ENCODE measurements at regions not wholly inside any gene's neighbourhood (a gene's known extent, or its start where the extent isn't known, plus 50 kb on each side); places are given as distances from the start of the nearest gene placed in this dataset.

DNA sequence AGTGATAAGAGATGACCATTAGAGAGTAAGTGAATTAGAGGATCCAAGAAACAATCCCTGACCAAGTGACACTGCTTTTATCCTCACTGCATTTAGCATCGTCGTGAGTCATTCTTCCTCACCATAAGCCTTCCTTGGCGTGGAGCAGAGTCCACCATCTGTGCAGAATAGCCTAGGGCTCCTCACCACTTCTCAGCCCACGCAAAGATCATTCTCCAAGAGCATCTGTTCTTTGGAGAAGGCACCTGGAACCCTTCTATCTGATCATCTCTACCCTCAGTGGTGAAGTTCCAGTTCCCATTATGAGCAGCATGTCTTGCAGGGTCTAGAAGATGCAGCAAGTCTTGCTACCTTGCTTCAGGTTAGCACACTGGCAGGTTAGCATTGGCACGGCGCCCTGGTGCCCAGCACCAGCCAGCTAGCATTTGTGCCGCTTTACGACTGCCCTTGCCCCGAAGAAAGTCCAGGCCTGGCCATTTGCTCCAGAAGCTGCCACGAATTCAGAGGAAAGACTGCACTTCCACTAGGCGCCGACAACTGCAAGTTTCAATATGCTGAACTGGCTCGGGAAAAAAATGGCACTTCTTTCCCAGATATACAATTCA is 225.8 kb downstream of the TTC32 start:
- DNase-seq = no peak

GRCh38 chr2:19675003-19675629 is 226.7 kb downstream of the TTC32 start:
- DNase-seq = no peak

DNA sequence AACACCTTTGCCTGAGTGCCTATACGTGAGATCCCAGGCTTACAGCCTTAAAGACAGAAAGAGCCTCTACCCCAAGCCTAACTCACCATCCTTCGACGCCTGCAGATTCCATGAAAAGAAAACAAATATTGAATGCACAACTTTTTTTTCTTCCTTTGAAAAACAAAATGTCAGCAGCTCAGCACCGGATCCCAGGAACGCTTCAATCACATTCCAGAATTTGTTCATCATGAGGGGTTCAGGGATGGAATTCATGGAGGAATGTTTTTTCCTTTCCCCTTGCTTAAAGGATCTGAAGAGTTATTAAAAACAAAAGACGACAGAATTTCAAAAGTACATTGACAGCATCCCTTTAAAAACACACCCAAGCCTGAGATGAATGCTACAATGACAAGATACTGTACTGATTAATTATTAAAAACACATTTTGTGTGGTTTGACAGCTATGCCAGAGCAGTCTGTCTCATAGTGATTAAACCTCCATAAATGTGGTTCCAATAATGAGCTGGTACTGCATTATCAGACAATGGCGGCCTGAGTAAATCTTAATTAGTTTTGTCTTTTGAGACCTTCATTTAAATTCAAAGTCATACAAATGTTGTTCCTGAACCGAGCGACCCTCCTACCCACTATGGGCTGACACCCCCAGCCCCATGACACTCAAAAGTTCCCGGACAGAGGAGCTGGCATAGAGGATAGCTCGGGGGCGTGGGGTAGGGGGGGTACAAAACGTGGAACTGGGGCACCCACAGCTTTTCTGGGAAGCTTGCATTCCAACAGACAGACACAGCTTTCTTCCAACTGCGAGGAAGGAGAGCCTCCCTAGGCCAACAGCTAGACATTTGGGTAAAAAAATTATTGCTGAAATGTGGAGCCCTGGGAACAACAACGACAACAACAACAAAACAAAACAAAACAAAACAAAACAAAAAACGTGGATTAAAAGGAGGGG is 227.5 kb downstream of the TTC32 start:
- DNase-seq = no peak

DNA sequence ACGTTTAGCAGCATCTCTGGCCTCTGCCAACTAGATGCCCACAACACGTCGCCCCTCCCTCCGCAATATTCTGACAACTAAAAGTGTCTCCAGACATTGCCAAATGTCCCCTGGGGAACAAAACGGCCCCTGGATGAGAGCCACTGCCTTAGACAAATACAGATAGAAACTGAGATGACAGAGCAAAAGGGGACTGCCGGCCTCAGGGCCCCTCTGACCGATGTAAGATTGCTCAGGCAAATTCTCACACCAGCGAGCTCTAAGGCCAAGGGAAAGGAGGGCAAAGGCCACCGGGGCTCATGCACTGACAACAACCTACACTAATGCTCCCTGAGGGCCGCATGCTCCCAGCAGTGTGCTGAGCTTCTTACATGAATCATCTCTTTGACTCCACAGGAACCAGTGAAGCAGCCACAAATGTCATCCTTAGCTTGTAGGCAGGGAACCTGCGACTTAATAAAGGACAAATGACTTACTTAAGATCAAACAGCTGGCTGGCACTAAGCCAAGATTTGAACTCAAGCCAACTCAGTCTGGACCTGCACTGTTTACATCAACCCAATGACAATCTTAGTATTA is 228.5 kb downstream of the TTC32 start:
- DNase-seq = peak; percentile 12

DNA sequence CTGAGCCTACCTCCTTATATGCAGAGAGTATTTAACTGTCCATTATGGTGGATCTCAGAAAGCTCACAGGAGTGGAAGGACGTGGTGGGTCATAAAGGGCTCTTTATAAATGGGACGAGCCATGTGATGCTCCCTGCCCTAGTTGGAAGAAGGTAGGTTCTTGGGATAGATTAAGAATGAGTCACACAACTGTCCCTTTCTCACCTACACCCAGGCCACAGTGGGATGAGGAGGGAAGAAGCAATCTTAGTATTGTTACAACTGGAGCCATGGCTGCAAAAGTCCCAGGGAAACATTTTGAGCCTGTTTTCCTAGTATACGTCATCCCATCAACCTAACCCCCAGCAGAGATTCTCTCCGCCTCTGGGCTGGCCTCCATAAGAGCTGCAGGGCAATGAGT is 229.9 kb downstream of the TTC32 start:
- DNase-seq = no peak

DNA sequence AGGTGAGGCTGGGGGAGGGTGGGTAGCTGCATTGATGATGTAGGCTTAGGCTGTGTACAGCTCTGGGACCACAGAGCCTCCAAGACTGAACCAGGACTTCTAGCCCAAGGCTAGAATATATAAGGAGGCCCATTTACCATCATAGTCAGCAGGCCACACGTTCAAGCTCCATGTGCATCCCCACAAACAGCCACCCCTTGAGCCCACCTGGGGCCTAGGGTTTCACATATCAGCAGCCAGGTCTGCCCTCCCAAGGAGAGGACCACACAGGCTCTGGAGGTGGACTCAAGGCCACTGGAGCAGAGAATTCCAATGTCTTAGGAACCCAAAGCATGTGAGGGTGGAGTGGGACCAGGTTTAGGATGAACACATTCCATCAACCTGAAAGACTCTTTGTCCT is 230.5 kb downstream of the TTC32 start:
- no peak for DNase-seq

GRCh38 chr2:19670303-19670702 is 231.5 kb downstream of the TTC32 start:
- DNase-seq = no peak

DNA sequence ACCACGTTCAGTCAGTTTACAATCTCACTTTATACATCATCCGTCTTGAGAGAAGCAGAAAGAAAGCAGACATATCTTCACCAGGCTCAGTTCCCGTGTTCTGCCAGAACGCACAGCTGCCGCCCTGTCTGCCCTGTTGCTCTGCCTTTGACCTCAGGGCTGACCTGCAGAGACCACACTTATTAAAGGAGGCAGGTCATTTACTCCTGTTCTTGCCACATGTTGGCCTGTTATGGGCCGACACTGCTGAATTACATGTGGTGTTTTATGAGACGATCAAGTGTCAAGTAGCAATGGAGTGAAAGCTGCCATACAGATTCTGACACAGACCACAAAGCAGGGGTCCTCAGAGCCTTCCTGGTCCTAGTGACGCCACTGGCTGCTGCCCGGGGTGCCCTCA is 232.2 kb downstream of the TTC32 start:
- no peak for DNase-seq

DNA sequence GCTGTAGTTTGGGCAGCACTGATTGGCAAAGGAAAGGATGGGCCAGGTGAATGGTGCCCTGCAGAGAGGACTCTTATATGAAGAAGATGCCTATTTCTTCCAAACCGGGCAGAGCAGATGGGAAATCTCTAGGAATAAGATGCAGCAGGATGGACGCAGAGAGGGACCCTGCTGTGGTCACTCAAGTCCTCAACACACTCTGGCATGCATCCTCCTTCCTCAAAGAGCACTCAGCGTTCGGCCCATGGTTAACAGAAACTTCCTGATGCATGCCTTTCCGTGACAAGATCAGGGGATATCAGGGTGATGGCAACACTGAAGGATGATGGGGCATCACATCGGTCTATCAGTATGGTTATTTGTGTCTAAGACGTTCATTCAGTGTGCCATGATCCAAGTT is 232.7 kb downstream of the TTC32 start:
- DNase-seq = no peak

DNA sequence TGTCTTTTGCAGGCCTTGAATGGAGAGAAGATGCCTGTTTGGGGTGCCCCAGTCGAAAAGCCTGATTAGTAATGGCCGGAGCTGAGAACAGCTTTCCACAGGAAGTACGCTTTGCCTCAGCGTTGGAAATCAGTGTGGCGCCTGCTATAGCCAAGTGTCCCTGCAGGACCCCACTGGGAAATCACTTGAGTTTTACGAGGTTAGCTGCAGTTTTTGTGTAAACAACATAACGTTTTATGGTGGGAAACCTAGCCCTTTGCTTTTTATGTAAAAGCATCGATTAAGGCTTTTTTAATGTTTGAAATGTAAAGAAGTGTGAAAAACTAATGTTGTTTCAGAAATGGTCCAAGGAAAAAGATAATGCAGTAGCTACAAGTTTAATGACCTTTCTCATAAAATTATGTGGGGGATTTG is 234.2 kb downstream of the TTC32 start:
- no peak for DNase-seq

- peak; percentile 2 for DNase-seq
These were observed 234.7 kb downstream of the TTC32 start for GRCh38 chr2:19667085-19667484.

GRCh38 chr2:19664646-19665045 is 237.1 kb downstream of the TTC32 start:
- no peak for DNase-seq

GRCh38 chr2:19659024-19659792 is 242.6 kb downstream of the TTC32 start:
- no peak for DNase-seq

DNA sequence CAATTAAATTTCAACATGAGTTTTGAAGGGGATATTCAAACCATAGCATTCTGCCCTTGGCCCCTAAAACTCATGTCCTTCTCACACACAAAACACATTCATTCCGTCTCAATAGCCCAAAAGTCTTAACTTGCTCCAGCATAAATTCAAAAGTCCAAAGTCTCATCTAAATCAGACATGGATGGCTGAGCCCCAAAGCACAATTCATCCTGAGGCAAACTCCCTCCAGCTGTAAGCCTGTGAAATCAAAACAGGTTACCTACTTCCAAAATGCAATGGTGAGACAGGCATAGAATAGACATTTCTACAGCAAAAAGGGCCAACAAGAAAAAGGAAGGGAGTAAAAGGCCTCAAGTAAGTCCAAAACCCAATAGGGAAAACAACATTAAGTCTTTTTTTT is 245.8 kb downstream of the TTC32 start:
- DNase-seq = no peak

- DNase-seq = no peak
These were observed 247.3 kb downstream of the TTC32 start for GRCh38 chr2:19654310-19655090.

GRCh38 chr2:19653509-19653908 is 248.3 kb downstream of the TTC32 start:
- no peak for DNase-seq

GRCh38 chr2:19652811-19653210 is 249.0 kb downstream of the TTC32 start:
- DNase-seq = no peak

DNA sequence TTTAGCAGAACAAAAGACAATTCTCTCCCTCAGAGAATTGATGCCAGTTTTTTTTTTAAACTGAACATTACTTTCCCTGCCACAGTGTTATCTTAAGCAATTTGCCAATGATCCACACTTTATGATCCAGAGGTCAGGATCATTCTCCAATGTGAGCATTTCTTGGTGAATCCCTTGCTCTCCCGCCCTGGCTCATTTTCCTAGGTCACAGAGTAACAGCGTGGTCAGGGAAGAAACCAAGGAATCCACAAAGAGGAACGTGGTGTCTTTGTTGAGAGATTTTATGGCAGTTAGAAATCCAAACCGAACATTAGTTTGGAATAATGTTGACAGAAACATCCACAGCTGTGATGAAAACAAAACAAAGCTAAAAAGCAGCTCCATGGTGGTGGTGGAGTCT is 250.3 kb downstream of the TTC32 start:
- no peak for DNase-seq

DNA sequence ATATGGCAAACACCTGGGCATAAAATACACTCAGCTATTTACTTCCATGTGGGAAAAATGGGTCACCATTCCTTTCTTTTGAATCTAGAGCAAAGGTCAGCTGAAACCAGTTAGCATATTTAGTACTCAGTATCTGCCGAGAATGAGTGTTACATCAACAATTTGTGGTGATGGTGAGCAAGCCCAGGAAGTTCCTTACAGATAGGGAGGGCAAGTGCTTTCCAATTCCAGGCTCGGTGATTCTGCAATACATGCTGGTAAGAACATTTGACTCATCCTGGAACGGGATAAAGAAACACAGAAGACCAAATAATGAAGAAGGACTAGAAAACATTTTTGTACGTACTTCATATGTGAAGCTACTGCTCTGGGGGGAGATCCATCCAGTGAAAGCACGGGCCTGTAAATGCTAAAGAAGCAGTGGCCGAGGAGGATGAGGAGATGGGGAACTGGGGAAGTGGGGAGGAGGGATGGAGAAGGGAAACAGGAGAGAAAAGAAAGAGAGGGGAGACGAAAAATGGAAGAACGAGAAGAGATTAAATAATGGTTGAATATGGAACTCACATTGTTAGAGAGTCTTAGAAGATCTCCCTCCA is 251.9 kb downstream of the TTC32 start:
- DNase-seq = no peak

GRCh38 chr2:19649142-19649541 is 252.6 kb downstream of the TTC32 start:
- no peak for DNase-seq

- no peak for DNase-seq
These were observed 253.2 kb downstream of the TTC32 start for GRCh38 chr2:19648583-19648982.

DNA sequence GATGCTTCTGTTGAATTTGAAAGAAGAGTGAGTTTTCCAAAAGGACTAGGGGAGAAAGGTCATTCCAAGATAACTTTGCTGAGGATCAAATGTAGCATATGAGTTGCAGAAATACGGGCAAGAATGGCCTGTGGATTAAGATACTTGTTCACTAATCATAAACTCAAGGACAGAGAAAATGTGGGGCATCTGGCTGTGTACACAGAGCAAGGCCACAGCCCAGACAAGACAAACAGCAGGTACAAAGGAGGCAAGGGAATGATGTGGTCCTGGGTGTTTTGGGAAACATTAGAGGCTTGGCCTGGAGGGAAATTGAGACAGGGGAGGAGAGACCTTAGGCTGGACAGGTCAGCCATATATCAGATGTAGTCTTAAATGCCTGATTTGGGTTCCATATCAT is 254.8 kb downstream of the TTC32 start:
- DNase-seq = no peak

All from COR-L47 (cell line).